Stimulated activated CD4-positive, alpha-beta T cell treated with anti-CD3 and anti-CD28 coated beads, Interleukin-15, amount 100 ng/mL, for 24 hours (primary cell): ENCODE measurements at regions not wholly inside any gene's neighbourhood (a gene's known extent, or its start where the extent isn't known, plus 50 kb on each side); places are given as distances from the start of the nearest gene placed in this dataset.
"Not testable (repeated sequence)": the region's sequence is repeated elsewhere in the genome, so short reads cannot be mapped to it uniquely, and the experiment has no call there.

ENCODE experiments used
- DNase-seq: peaks from one replicate; pipeline ENCODE4 v3.0.0-alpha.2; 2020

GRCh38 chr7:42550706-42551470 is 313.9 kb upstream of the GLI3 start:
- no peak for DNase-seq

- DNase-seq = no peak
Observed at GRCh38 chr7:42549866-42550485, 313.0 kb upstream of the GLI3 start.

- DNase-seq = no peak
Observed at GRCh38 chr7:42548816-42549611, 312.0 kb upstream of the GLI3 start.

- no peak for DNase-seq
Observed at GRCh38 chr7:42545049-42545724, 308.2 kb upstream of the GLI3 start.

- DNase-seq = no peak
Observed at GRCh38 chr7:42543953-42544352, 306.9 kb upstream of the GLI3 start.

- not testable (repeated sequence) for DNase-seq
Observed at GRCh38 chr7:42542446-42542845, 305.4 kb upstream of the GLI3 start.

GRCh38 chr7:42534441-42534840 is 297.4 kb upstream of the GLI3 start:
- DNase-seq = no peak

- DNase-seq = no peak
Observed at GRCh38 chr7:42527004-42527403, 290.0 kb upstream of the GLI3 start.

GRCh38 chr7:42522227-42522991 is 285.4 kb upstream of the GLI3 start:
- no peak for DNase-seq

GRCh38 chr7:42511027-42511426 is 274.0 kb upstream of the GLI3 start:
- DNase-seq = no peak

GRCh38 chr7:42506097-42506496 is 269.1 kb upstream of the GLI3 start:
- DNase-seq = no peak

GRCh38 chr7:42502022-42502421 is 265.0 kb upstream of the GLI3 start:
- DNase-seq = no peak

GRCh38 chr7:42495256-42495655 is 258.2 kb upstream of the GLI3 start:
- no peak for DNase-seq

- DNase-seq = no peak
Observed at GRCh38 chr7:42494736-42495135, 257.7 kb upstream of the GLI3 start.

- DNase-seq = no peak
Observed at GRCh38 chr7:42494199-42494710, 257.2 kb upstream of the GLI3 start.

GRCh38 chr7:42493436-42494198 is 256.6 kb upstream of the GLI3 start:
- peak; percentile 26 for DNase-seq

GRCh38 chr7:42492920-42493319 is 255.9 kb upstream of the GLI3 start:
- no peak for DNase-seq

- DNase-seq = no peak
Observed at GRCh38 chr7:42491106-42491505, 254.1 kb upstream of the GLI3 start.

- DNase-seq = no peak
Observed at GRCh38 chr7:42489299-42489698, 252.3 kb upstream of the GLI3 start.

- DNase-seq = no peak
Observed at GRCh38 chr7:42485301-42485766, 248.3 kb upstream of the GLI3 start.

GRCh38 chr7:42483886-42484285 is 246.9 kb upstream of the GLI3 start:
- no peak for DNase-seq
